NCI-H774 (cell line): ENCODE measurements at regions not wholly inside any gene's neighbourhood (a gene's known extent, or its start where the extent isn't known, plus 50 kb on each side); places are given as distances from the start of the nearest gene placed in this dataset.
"Not testable (repeated sequence)": the region's sequence is repeated elsewhere in the genome, so short reads cannot be mapped to it uniquely, and the experiment has no call there.

Experiments
- DNase-seq: peaks from one replicate; lab custom pipeline; 2025; lab: John Stamatoyannopoulos, UW

- DNase-seq: no peak
Measured at GRCh38 chr1:94672934-94673333, 131.4 kb upstream of the F3 start.

GRCh38 chr1:94672001-94672400 lies 130.4 kb upstream of the F3 start:
- DNase-seq: no peak

GRCh38 chr1:94670273-94670672 lies 128.7 kb upstream of the F3 start:
- DNase-seq: no peak

- no peak for DNase-seq
Measured at GRCh38 chr1:94669198-94669597, 127.6 kb upstream of the F3 start.

GRCh38 chr1:94668528-94668927 lies 127.0 kb upstream of the F3 start:
- DNase-seq: no peak

GRCh38 chr1:94667818-94668217 lies 126.3 kb upstream of the F3 start:
- no peak for DNase-seq

- DNase-seq: no peak
Measured at GRCh38 chr1:94666797-94667196, 125.2 kb upstream of the F3 start.

GRCh38 chr1:94661431-94661932 lies 119.9 kb upstream of the F3 start:
- DNase-seq: no peak

- DNase-seq: no peak
Measured at GRCh38 chr1:94660994-94661393, 119.4 kb upstream of the F3 start.

- DNase-seq: no peak
Measured at GRCh38 chr1:94660258-94660657, 118.7 kb upstream of the F3 start.

- not testable (repeated sequence) for DNase-seq
Measured at GRCh38 chr1:94659202-94659601, 117.6 kb upstream of the F3 start.

GRCh38 chr1:94658221-94658620 lies 116.7 kb upstream of the F3 start:
- DNase-seq: no peak

- not testable (repeated sequence) for DNase-seq
Measured at GRCh38 chr1:94657776-94658175, 116.2 kb upstream of the F3 start.

GRCh38 chr1:94656967-94657366 lies 115.4 kb upstream of the F3 start:
- no peak for DNase-seq

- DNase-seq: no peak
Measured at GRCh38 chr1:94654919-94655318, 113.4 kb upstream of the F3 start.

GRCh38 chr1:94654459-94654858 lies 112.9 kb upstream of the F3 start:
- DNase-seq: no peak

GRCh38 chr1:94654031-94654430 lies 112.5 kb upstream of the F3 start:
- no peak for DNase-seq

GRCh38 chr1:94653454-94653853 lies 111.9 kb upstream of the F3 start:
- DNase-seq: no peak

GRCh38 chr1:94651076-94651475 lies 109.5 kb upstream of the F3 start:
- no peak for DNase-seq

GRCh38 chr1:94650301-94650700 lies 108.7 kb upstream of the F3 start:
- DNase-seq: no peak

- no peak for DNase-seq
Measured at GRCh38 chr1:94648225-94649007, 106.9 kb upstream of the F3 start.

GRCh38 chr1:94646786-94647555 lies 105.4 kb upstream of the F3 start:
- DNase-seq: no peak

- DNase-seq: no peak
Measured at GRCh38 chr1:94646141-94646643, 104.6 kb upstream of the F3 start.
